MM.1S (cell line): ENCODE measurements at regions not wholly inside any gene's neighbourhood (a gene's known extent, or its start where the extent isn't known, plus 50 kb on each side); places are given as distances from the start of the nearest gene placed in this dataset.

ENCODE experiments used
- DNase-seq: peaks from one replicate; pipeline ENCODE4 v3.0.0-alpha.2; 2015
- H2AFZ ChIP-seq: fragments of 300-600 bp; sonication (generic); 2 replicates; pipeline ENCODE4 v1.6.0; 2016; ENCODE audit warnings: antibody characterized with exemption, low read length
- H3F3A ChIP-seq: fragments of 300-600 bp; sonication (generic); 2 replicates; pipeline ENCODE4 v1.6.1; 2016; ENCODE audit warnings: mild to moderate bottlenecking, antibody characterized with exemption, low read length, moderate library complexity, mixed read lengths; ENCODE audit not compliant: insufficient read depth
- H3K27ac ChIP-seq: fragments of 300-600 bp; sonication (generic); 2 replicates; pipeline ENCODE4 v1.5.1; 2016; ENCODE audit warnings: mild to moderate bottlenecking, low read length
- H3K27me3 ChIP-seq: fragments of 300-600 bp; sonication (generic); replicated peaks from 2 replicates; pipeline ENCODE4 v1.6.0; 2016; ENCODE audit warnings: low read length; ENCODE audit not compliant: insufficient read depth
- H3K36me3 ChIP-seq: fragments of 300-600 bp; sonication (generic); replicated peaks from 2 replicates; pipeline ENCODE4 v1.6.1; 2016; ENCODE audit warnings: mild to moderate bottlenecking, low read length, mixed read lengths; ENCODE audit not compliant: insufficient read depth
- H3K4me1 ChIP-seq: fragments of 300-600 bp; sonication (generic); 2 replicates; pipeline ENCODE4 v1.6.1; 2016; ENCODE audit warnings: low read length, mixed read lengths
- H3K4me2 ChIP-seq: fragments of 300-600 bp; sonication (generic); 2 replicates; pipeline ENCODE4 v1.6.0; 2016; ENCODE audit warnings: low read depth, low read length
- H3K4me3 ChIP-seq: fragments of 300-600 bp; sonication (generic); 2 replicates; pipeline ENCODE4 v1.5.1; 2016; ENCODE audit warnings: low read length, mixed read lengths
- H3K79me2 ChIP-seq: fragments of 300-600 bp; sonication (generic); 2 replicates; pipeline ENCODE4 v1.6.1; 2016; ENCODE audit warnings: mixed run types, low read length, mixed read lengths
- H3K9ac ChIP-seq: fragments of 300-600 bp; sonication (generic); 2 replicates; pipeline ENCODE4 v1.6.1; 2016; ENCODE audit warnings: low read length, mixed read lengths
- H3K9me2 ChIP-seq: fragments of 300-600 bp; sonication (generic); replicated peaks from 2 replicates; pipeline ENCODE4 v1.6.1; 2016; ENCODE audit warnings: mild to moderate bottlenecking, low read length, mixed read lengths; ENCODE audit not compliant: insufficient read depth
- H3K9me3 ChIP-seq: fragments of 300-600 bp; sonication (generic); replicated peaks from 2 replicates; pipeline ENCODE4 v1.6.1; 2016; ENCODE audit warnings: mild to moderate bottlenecking, low read length, mixed read lengths; ENCODE audit not compliant: insufficient read depth
- H4K20me1 ChIP-seq: fragments of 300-600 bp; sonication (generic); 2 replicates; pipeline ENCODE4 v1.6.1; 2016; ENCODE audit warnings: mild to moderate bottlenecking, low read length, moderate library complexity, mixed read lengths; ENCODE audit not compliant: insufficient read depth
- CTCF ChIP-seq: fragments of 300-600 bp; sonication (generic); IDR thresholded peaks from 2 replicates; pipeline ENCODE4 v1.5.1; 2016; ENCODE audit warnings: antibody characterized with exemption, low read length, mixed read lengths
- EZH2 ChIP-seq: fragments of 300-600 bp; sonication (generic); optimal IDR thresholded peaks from 2 replicates; pipeline ENCODE3; 2017; ENCODE audit warnings: low read depth, mild to moderate bottlenecking, antibody characterized with exemption, low read length, mixed read lengths
- EZH2phosphoT487 ChIP-seq: fragments of 300-600 bp; sonication (generic); IDR thresholded peaks from 2 replicates; pipeline ENCODE4 v1.6.1; 2018; ENCODE audit warnings: antibody characterized with exemption, low read length

- H2AFZ ChIP-seq = no peak overlapping the region
- peaks cover 7% of the 10 kb centered on the region for H3F3A ChIP-seq
- H3K4me1 ChIP-seq = peaks cover 16% of the 10 kb centered on the region
- no peak overlapping the region for H3K9ac ChIP-seq
- no peaks in the 10 kb centered on the region for H3K9me2 ChIP-seq
- TF ChIP-seq EZH2phosphoT487 = no peak
- no peak for TF ChIP-seq EZH2
- no peak for TF ChIP-seq CTCF
- no peaks in the 10 kb centered on the region for H3K9me3 ChIP-seq
- H3K79me2 ChIP-seq = no peaks in the 10 kb centered on the region
- H4K20me1 ChIP-seq = no peaks in the 10 kb centered on the region
- DNase-seq = no peak
- H3K4me2 ChIP-seq = no peak overlapping the region
- H3K27me3 ChIP-seq = no peaks in the 10 kb centered on the region
- no peaks in the 10 kb centered on the region for H3K36me3 ChIP-seq
- H3K27ac ChIP-seq = no peak overlapping the region
- no peak overlapping the region for H3K4me3 ChIP-seq
Observed at GRCh38 chr10:4684434-4684833, 141.6 kb upstream of the AKR1E2 start.

- Histone ChIP-seq H3K27me3 (no peaks in the 10 kb centered on the region), H3K9me2 (no peaks in the 10 kb centered on the region), H3K4me2 (no peak overlapping the region), H3K4me1 (peaks cover 14% of the 10 kb centered on the region), H3K9ac (no peak overlapping the region), H3K79me2 (no peaks in the 10 kb centered on the region), H3K27ac (no peak overlapping the region), H3K4me3 (no peak overlapping the region), H3K9me3 (no peaks in the 10 kb centered on the region), H3F3A (peaks cover 3% of the 10 kb centered on the region), H4K20me1 (no peaks in the 10 kb centered on the region), H2AFZ (no peak overlapping the region), H3K36me3 (no peaks in the 10 kb centered on the region)
- DNase-seq = no peak
- no peak for TF ChIP-seq EZH2
Observed at GRCh38 chr10:4683838-4684237, 142.2 kb upstream of the AKR1E2 start.

- Histone ChIP-seq H3K27me3 (no peaks in the 10 kb centered on the region), H3K9me2 (no peaks in the 10 kb centered on the region)
- TF ChIP-seq CTCF = no peak
- TF ChIP-seq EZH2 = no peak
- no peak for TF ChIP-seq EZH2phosphoT487
Observed at GRCh38 chr10:4683137-4683536, 142.9 kb upstream of the AKR1E2 start.

GRCh38 chr10:4678951-4679671 is 146.9 kb upstream of the AKR1E2 start:
- TF ChIP-seq EZH2phosphoT487 = no peak
- TF ChIP-seq CTCF = no peak
- no peak for TF ChIP-seq EZH2
- Histone ChIP-seq H3K9me3 (no peaks in the 10 kb centered on the region), H3K9me2 (no peaks in the 10 kb centered on the region), H3F3A (no peaks in the 10 kb centered on the region; the same call in 1 of the 2 replicates), H3K79me2 (no peaks in the 10 kb centered on the region), H4K20me1 (no peaks in the 10 kb centered on the region), H3K27ac (no peak overlapping the region), H2AFZ (no peak overlapping the region), H3K4me2 (no peak overlapping the region), H3K27me3 (no peaks in the 10 kb centered on the region), H3K4me1 (peaks cover 5% of the 10 kb centered on the region; the same call in 1 of the 2 replicates), H3K4me3 (no peak overlapping the region), H3K36me3 (no peaks in the 10 kb centered on the region), H3K9ac (no peak overlapping the region)
- DNase-seq = no peak

More at GRCh38 chr10:4683137-4683536, 142.9 kb upstream of the AKR1E2 start:
- no peak overlapping the region for H3K4me2 ChIP-seq
- no peaks in the 10 kb centered on the region for H4K20me1 ChIP-seq
- H3K9me3 ChIP-seq = no peaks in the 10 kb centered on the region
- H3K9ac ChIP-seq = no peak overlapping the region
- H3K4me3 ChIP-seq = no peak overlapping the region
- H3K27ac ChIP-seq = peak overlapping the region; percentile 21; the same call in 1 of the 2 replicates
- H3K79me2 ChIP-seq = no peaks in the 10 kb centered on the region
- H2AFZ ChIP-seq = no peak overlapping the region
- peak; percentile 39 for DNase-seq
- H3K4me1 ChIP-seq = peaks cover 7% of the 10 kb centered on the region
- H3F3A ChIP-seq = no peaks in the 10 kb centered on the region; the same call in 1 of the 2 replicates
- H3K36me3 ChIP-seq = no peaks in the 10 kb centered on the region
